T-cell (primary cell): ENCODE measurements at regions not wholly inside any gene's neighbourhood (a gene's known extent, or its start where the extent isn't known, plus 50 kb on each side); places are given as distances from the start of the nearest gene placed in this dataset.
A peak's percentile ranks its signal among the peaks of the same experiment; 100 is the strongest.
"Not testable (repeated sequence)": the region's sequence is repeated elsewhere in the genome, so short reads cannot be mapped to it uniquely, and the experiment has no call there.

Experiments used
- ATAC-seq, 4 experiments: fragments of 200-7000 bp in 3 of 4; fragments of 150-1000 bp in 1 of 4; cut with Tn5 transposase; replicated peaks in 1 of 4; 1 replicate in 3 of 4; 2 replicates in 1 of 4; pipeline ENCODE4 v1.10.0; 2021; ENCODE audit warnings: moderate library complexity in 3 of 4, mild to moderate bottlenecking in 2 of 4, moderate number of reproducible peaks in 1 of 4
- CTCF ChIA-PET, 2 donors: fragments of 300-600 bp; sonication (Branson Sonifier 250); formaldehyde crosslinking; loops; one replicate each; lab custom pipeline; 2022; ENCODE audit warnings: antibody characterized with exemption in 2 of 2; lab: Charles Lee
- POLR2A ChIA-PET, 2 donors: fragments of 300-600 bp; sonication (Branson Sonifier 250); formaldehyde crosslinking; loops; one replicate each; lab custom pipeline; 2022; ENCODE audit warnings: antibody characterized with exemption in 2 of 2; lab: Charles Lee
- DNase-seq, 35 experiments: peaks; one replicate each; pipeline versions ENCODE4 v3.0.0 to v3.0.0-alpha.2; 2013 to 2023
- H3K27ac ChIP-seq: one replicate; pipeline ENCODE4 v1.5.1; 2013; ENCODE audit warnings: low read length
- H3K27me3 ChIP-seq, 2 experiments: replicated peaks in 1 of 2; 1 replicate in 1 of 2; 2 replicates in 1 of 2; pipeline versions ENCODE4 v1.6.1 to v1.7.0; 2013; ENCODE audit warnings: low read length in 1 of 2, mixed read lengths in 1 of 2; ENCODE audit not compliant: control insufficient read depth in 2 of 2, insufficient read depth in 2 of 2; ENCODE audit errors: extremely low read depth in 1 of 2
- H3K36me3 ChIP-seq, 2 donors: 1 replicate in 1 of 2; 2 replicates in 1 of 2; pipeline versions ENCODE4 v1.6.1 to v1.7.0; 2013; ENCODE audit warnings: low read length in 1 of 2; ENCODE audit not compliant: control insufficient read depth in 2 of 2, insufficient read depth in 1 of 2; ENCODE audit errors: extremely low read depth in 1 of 2
- H3K4me1 ChIP-seq, 2 experiments: 1 replicate in 1 of 2; 2 replicates in 1 of 2; pipeline versions ENCODE4 v1.6.1 to v1.7.0; 2013; ENCODE audit warnings: low read length in 2 of 2, mixed read lengths in 1 of 2; ENCODE audit not compliant: insufficient read depth in 2 of 2, control insufficient read depth in 1 of 2; ENCODE audit errors: extremely low read depth in 1 of 2
- H3K4me3 ChIP-seq, 2 donors: 1 replicate in 1 of 2; 2 replicates in 1 of 2; pipeline versions ENCODE4 v1.5.1 to v1.7.0; 2013; ENCODE audit warnings: mild to moderate bottlenecking in 2 of 2, low read length in 1 of 2, moderate library complexity in 1 of 2; ENCODE audit not compliant: control insufficient read depth in 1 of 2; ENCODE audit errors: extremely low read depth in 1 of 2
- H3K9me3 ChIP-seq: 2 replicates; pipeline ENCODE4 v1.7.0; 2013
- H3K27ac Mint-ChIP-seq, 2 donors: one replicate each; pipeline ENCODE4 v1.8.0; 2020 to 2021; ENCODE audit warnings: mild to moderate bottlenecking in 2 of 2, mixed read lengths in 2 of 2
- H3K27me3 Mint-ChIP-seq, 2 donors: one replicate each; pipeline ENCODE4 v1.8.0; 2021 to 2022; ENCODE audit warnings: mixed read lengths in 2 of 2
- H3K36me3 Mint-ChIP-seq: one replicate; pipeline ENCODE4 v1.8.0; 2021; ENCODE audit warnings: mixed read lengths
- H3K4me1 Mint-ChIP-seq, 3 donors: one replicate each; pipeline ENCODE4 v1.8.0; 2020 to 2022; ENCODE audit warnings: mixed read lengths in 3 of 3, mild to moderate bottlenecking in 1 of 3
- H3K4me3 Mint-ChIP-seq, 3 donors: one replicate each; pipeline ENCODE4 v1.8.0; 2020 to 2022; ENCODE audit warnings: mild to moderate bottlenecking in 3 of 3, mixed read lengths in 3 of 3, moderate library complexity in 3 of 3
- H3K9me3 Mint-ChIP-seq, 3 donors: one replicate each; pipeline ENCODE4 v1.8.0; 2020 to 2022; ENCODE audit warnings: mixed read lengths in 3 of 3
- WGBS: methylation state at CpG from one replicate; pipeline ENCODE4 v1.1.5; 2013; ENCODE audit warnings: missing lambda C conversion rate; ENCODE audit not compliant: insufficient coverage; 5-methylcytosine and 5-hydroxymethylcytosine counted together

DNA sequence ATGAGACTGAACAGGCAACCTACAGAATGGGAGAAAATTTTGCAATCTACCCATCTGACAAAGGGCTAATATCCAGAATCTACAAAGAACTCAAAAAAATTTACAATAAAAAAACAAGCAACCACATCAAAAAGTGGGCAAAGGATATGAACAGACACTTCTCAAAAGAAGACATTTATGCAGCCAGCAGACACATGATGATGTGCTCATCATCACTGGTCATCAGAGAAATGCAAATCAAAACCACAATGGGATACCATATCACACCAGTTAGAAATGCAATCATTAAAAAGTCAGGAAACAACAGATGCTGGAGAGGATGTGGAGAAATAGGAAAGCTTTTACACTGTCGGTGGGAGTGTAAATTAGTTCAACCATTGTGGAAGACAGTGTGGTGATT is 51.7 kb upstream of the PAXBP1 start:
- H3K4me1 Mint-ChIP-seq, H3K9me3 ChIP-seq, H3K27me3 Mint-ChIP-seq, H3K4me3 ChIP-seq, H3K36me3 ChIP-seq, H3K27me3 ChIP-seq, DNase-seq, POLR2A ChIA-PET, H3K27ac Mint-ChIP-seq, ATAC-seq, H3K4me3 Mint-ChIP-seq, H3K27ac ChIP-seq, CTCF ChIA-PET, H3K36me3 Mint-ChIP-seq, H3K9me3 Mint-ChIP-seq, H3K4me1 ChIP-seq: not testable (repeated sequence)
- WGBS = no CpG with 5 or more reads among the region's 1 CpG

DNA sequence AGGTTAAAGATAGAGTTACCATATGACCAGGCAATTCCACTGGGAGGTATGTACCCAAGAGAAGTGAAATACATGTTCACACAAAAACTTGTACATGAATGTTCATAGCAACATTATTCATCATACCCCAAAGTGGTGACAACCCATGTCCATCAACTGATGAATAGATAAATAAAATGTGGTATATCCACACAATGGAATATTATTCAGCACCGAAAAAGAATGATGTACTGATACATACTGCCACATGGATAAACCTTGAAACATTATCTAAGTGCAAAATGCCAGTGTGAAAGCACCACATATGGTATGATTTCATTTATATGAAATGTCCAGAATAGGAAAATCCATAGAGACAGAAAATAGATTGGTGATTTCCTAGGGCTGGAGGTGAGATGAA is 53.4 kb upstream of the PAXBP1 start:
- Histone ChIP-seq H3K36me3 (no peaks in the 10 kb centered on the region), H3K4me1 (no peaks in the 10 kb centered on the region), H3K9me3 (no peaks in the 10 kb centered on the region), H3K27ac (no peak overlapping the region), H3K27me3 (peaks cover 0 to 6% of the 10 kb centered on the region in 2 experiments), H3K4me3 (no peak overlapping the region)
- ChIA-PET POLR2A (no interaction called here), CTCF (interaction anchor here in 1 of 2 donors (0.6 to 1.5 kb wide), 2 partner anchors 781 to 786 kb away, joined by 3 to 4 read pairs; no protein-coding TSS in a partner anchor)
- H3K27ac Mint-ChIP-seq = no peak overlapping the region
- peaks cover 0 to 2% of the 10 kb centered on the region in 2 donors for H3K27me3 Mint-ChIP-seq
- ATAC-seq = no peak
- H3K4me3 Mint-ChIP-seq = no peak overlapping the region
- H3K4me1 Mint-ChIP-seq = peaks cover 0 to 6% (median 4%) of the 10 kb centered on the region in 3 donors
- H3K36me3 Mint-ChIP-seq = no peaks in the 10 kb centered on the region
- H3K9me3 Mint-ChIP-seq = no peaks in the 10 kb centered on the region
- no peak for DNase-seq
- no CpG with 5 or more reads among the region's 1 CpG for WGBS

- ATAC-seq (peak; percentile 52 to 84 (median 75)), DNase-seq (peak in 20 of 35 experiments; percentile 0 to 65 (median 16))
- Mint-ChIP-seq H3K27ac (no peak overlapping the region), H3K36me3 (no peaks in the 10 kb centered on the region), H3K27me3 (peaks cover 0 to 4% of the 10 kb centered on the region in 2 donors), H3K9me3 (no peaks in the 10 kb centered on the region), H3K4me1 (peaks cover 0 to 6% (median 4%) of the 10 kb centered on the region in 3 donors), H3K4me3 (no peak overlapping the region)
- H3K36me3 ChIP-seq = no peaks in the 10 kb centered on the region
- no peaks in the 10 kb centered on the region for H3K9me3 ChIP-seq
- H3K4me3 ChIP-seq = no peak overlapping the region
- ChIA-PET POLR2A (interaction anchor here in 1 of 2 donors (0.6 kb wide), 1 partner anchor 673 kb away, joined by 6 read pairs; no protein-coding TSS in a partner anchor), CTCF (interaction anchor here (0.6 to 1.5 kb wide), 10 partner anchors 52 to 779 kb away, joined by 3 to 7 read pairs (median 4); no protein-coding TSS in a partner anchor)
- H3K27ac ChIP-seq = no peak overlapping the region
- H3K27me3 ChIP-seq = peaks cover 0 to 6% of the 10 kb centered on the region in 2 experiments
- 45% methylated on average over 5 of the region's 9 CpGs for WGBS
- H3K4me1 ChIP-seq = no peaks in the 10 kb centered on the region
Measured at GRCh38 chr21:32826329-32827167, 55.0 kb upstream of the PAXBP1 start.

GRCh38 chr21:32828908-32829307 is 57.4 kb upstream of the PAXBP1 start:
- ChIA-PET CTCF (interaction anchor here in 1 of 2 donors (0.6 kb wide), 1 partner anchor 63 kb away, joined by 5 read pairs; no protein-coding TSS in a partner anchor), POLR2A (no interaction called here)
- H3K4me3 ChIP-seq = no peak overlapping the region
- Mint-ChIP-seq H3K27ac (no peak overlapping the region), H3K4me1 (peaks cover 0 to 1% (median 0%) of the 10 kb centered on the region in 3 donors), H3K9me3 (no peaks in the 10 kb centered on the region), H3K36me3 (no peaks in the 10 kb centered on the region), H3K27me3 (peaks cover 0 to 4% of the 10 kb centered on the region in 2 donors), H3K4me3 (no peak overlapping the region)
- ATAC-seq = no peak
- no peaks in the 10 kb centered on the region for H3K36me3 ChIP-seq
- H3K4me1 ChIP-seq = no peaks in the 10 kb centered on the region
- WGBS = 78% methylated on average over 3 of the region's 4 CpGs
- no peak overlapping the region for H3K27ac ChIP-seq
- DNase-seq = no peak
- H3K27me3 ChIP-seq = peaks cover 0 to 8% of the 10 kb centered on the region in 2 experiments
- H3K9me3 ChIP-seq = no peaks in the 10 kb centered on the region

- H3K4me1 ChIP-seq = no peaks in the 10 kb centered on the region
- ATAC-seq (no peak), DNase-seq (no peak)
- H3K4me3 ChIP-seq = no peak overlapping the region
- Mint-ChIP-seq H3K27ac (no peak overlapping the region), H3K4me3 (no peak overlapping the region), H3K9me3 (no peaks in the 10 kb centered on the region), H3K27me3 (peaks cover 0 to 4% of the 10 kb centered on the region in 2 donors), H3K36me3 (no peaks in the 10 kb centered on the region), H3K4me1 (no peaks in the 10 kb centered on the region)
- no peak overlapping the region for H3K27ac ChIP-seq
- no CpG with 5 or more reads among the region's 2 CpGs for WGBS
- peaks cover 0 to 8% of the 10 kb centered on the region in 2 experiments for H3K27me3 ChIP-seq
- H3K36me3 ChIP-seq = no peaks in the 10 kb centered on the region
- ChIA-PET POLR2A (no interaction called here), CTCF (interaction anchor here in 1 of 2 donors (0.6 kb wide), 2 partner anchors 64 to 307 kb away, joined by 3 to 5 read pairs; no protein-coding TSS in a partner anchor)
- no peaks in the 10 kb centered on the region for H3K9me3 ChIP-seq
Measured at GRCh38 chr21:32829504-32829903, 57.9 kb upstream of the PAXBP1 start.

DNA sequence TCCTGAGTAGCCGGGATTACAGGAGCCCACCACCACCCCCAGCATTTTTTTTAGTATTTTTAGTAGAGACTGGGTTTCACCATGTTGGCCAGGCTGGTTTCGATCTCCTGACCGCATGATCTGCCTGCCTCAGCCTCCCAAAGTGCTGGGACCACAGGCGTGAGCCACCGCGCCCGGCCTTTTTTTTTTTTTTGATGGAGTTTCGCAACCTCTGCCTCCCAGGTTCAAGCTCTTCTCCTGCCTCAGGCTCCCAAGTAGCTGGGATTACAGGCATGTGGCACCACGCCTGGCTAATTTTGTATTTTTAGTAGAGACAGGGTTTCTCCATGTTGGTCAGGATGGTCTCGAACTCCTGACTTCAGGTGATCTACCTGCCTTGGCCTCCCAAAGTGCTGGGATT is 60.2 kb upstream of the PAXBP1 start:
- ATAC-seq, H3K27ac ChIP-seq, H3K36me3 Mint-ChIP-seq, H3K27ac Mint-ChIP-seq, H3K27me3 ChIP-seq, H3K4me1 ChIP-seq, DNase-seq, H3K4me3 Mint-ChIP-seq, H3K27me3 Mint-ChIP-seq, H3K9me3 Mint-ChIP-seq, H3K36me3 ChIP-seq, H3K4me1 Mint-ChIP-seq, H3K4me3 ChIP-seq, POLR2A ChIA-PET, H3K9me3 ChIP-seq: not testable (repeated sequence)
- CTCF ChIA-PET = interaction anchor here (0.5 to 2.4 kb wide), 6 partner anchors 48 to 366 kb away, joined by 3 to 8 read pairs (median 6); no protein-coding TSS in a partner anchor
- WGBS = 100% methylated on average over 6 of the region's 10 CpGs
